GM21786 (cell line): ENCODE measurements at regions not wholly inside any gene's neighbourhood (a gene's known extent, or its start where the extent isn't known, plus 50 kb on each side); places are given as distances from the start of the nearest gene placed in this dataset.

ENCODE experiments used
- ATAC-seq: cut with Tn5 transposase; IDR thresholded peaks from one replicate; pipeline ENCODE4 v1.9.1; 2021; ENCODE audit not compliant: unreplicated experiment

GRCh38 chr15:39167164-39168058, 413.5 kb upstream of the THBS1 start:
- ATAC-seq = no peak

DNA sequence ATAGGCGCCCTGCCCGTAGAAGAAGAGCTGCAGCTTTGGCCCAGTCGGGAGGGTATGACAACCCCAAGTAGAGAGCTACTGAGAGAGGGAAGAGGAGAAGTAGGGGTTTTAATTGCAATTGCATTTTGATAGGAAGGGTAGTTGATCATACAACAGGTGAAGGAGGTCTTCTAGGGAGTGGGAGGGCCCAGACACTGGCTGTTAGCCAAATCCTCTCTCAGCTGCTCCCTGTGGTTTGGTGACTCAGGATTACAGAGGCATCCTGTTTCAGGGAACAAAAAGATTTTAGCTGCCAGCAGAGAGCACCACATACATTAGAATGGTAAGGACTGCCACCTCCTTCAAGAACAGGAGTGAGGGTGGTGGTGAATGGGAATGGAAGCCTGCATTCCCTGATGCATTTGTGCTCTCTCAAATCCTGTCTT, 408.9 kb upstream of the THBS1 start:
- no peak for ATAC-seq

DNA sequence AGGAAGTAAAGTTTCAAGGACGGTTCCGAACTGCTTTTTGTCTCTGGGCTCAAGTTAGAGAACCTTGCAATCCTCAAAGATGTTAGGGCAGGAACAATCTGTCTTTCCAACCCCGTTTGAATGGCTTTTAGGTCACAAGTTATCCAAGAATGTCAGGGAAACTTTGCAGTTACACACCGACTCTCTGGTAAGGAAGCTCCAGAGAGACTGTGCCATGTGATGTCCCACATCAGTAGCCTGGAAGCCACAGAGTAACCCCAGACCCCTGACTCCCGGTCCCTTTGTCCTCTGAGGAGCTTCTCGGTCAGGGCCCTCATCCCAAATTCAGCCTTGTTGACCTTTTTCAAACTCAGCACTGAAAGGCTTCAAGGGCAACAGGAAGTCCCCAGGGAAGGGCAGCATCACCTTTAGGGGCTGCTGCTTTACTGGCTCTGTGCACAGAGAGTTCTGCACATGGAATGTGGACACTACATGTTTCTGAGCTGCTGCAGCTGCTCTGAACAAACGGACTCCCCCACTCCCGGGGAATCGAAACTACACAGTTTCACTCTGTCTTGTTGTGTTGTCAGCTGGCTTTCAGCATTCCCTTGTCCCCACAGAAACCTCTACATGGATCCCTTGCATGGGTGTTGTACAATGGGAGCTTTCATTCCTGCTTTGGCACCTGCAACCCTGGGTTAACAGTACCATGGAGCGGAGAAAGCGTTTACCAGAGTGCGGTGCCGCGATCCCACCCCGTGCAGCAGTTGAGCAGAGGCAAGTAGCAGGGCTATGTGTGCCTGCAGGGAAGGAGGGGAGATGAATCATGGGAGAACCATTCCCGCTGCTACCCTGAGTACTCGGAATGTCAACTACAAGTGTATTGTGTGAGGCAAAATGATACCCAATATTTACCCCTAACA, 408.2 kb upstream of the THBS1 start:
- no peak for ATAC-seq

DNA sequence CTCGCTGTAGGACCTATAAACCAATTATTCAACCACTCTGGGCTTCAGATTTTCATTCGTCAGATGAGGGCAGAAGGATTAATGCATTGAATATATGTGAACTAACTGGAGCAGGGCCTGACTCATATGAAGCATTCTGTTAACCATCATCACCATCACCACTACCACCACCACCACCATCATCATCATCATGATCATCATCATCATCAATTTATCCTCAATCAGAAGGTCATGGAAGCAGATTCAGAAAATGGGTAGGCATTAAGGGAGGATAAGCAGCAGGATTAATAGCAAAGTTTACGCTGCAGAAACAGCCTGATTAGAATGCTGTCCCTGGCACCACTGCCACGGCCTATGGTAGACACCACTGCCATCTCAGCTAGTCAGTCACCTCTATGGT, 407.5 kb upstream of the THBS1 start:
- ATAC-seq = no peak

- ATAC-seq = peak; percentile 55
Measured at GRCh38 chr15:39174332-39174731, 406.5 kb upstream of the THBS1 start.

DNA sequence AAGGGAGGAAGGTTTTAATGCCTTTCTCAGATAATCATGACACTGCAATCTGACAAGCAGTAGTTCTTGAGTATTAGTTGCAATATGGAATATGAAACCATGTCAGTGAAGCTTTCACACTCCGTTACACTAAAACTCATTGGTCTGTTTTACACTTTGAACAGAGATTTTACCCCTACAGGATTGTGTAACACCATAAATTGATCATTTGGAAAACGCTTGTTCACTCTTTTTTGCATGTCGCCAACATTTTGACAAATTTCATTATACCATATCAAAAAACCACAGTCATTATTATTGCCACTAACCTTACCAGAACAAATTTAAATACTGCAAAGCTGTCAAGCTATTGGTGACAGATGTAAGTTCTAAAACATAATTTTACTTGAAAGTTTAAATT, 404.8 kb upstream of the THBS1 start:
- ATAC-seq = no peak

DNA sequence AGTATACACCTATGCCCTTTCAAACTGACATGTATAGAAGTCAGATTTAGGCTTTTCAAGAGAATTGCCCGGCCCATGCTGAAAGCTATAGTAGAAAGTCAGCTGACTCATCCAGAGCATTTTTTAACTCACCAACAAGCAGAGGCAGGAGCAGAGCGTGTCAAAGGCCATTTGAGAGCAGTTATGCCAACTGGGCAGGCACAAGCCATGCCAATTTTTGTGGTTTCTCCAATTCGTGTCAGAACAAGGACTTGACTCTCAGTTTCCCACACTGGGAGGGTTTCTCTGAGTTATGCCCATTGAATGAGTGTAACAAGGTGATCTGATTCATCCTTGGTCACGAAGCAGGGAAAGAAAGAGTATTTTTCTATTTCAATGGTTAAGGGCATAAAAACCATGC, 403.3 kb upstream of the THBS1 start:
- ATAC-seq = no peak

- ATAC-seq = no peak
Measured at GRCh38 chr15:39180030-39180429, 400.8 kb upstream of the THBS1 start.

DNA sequence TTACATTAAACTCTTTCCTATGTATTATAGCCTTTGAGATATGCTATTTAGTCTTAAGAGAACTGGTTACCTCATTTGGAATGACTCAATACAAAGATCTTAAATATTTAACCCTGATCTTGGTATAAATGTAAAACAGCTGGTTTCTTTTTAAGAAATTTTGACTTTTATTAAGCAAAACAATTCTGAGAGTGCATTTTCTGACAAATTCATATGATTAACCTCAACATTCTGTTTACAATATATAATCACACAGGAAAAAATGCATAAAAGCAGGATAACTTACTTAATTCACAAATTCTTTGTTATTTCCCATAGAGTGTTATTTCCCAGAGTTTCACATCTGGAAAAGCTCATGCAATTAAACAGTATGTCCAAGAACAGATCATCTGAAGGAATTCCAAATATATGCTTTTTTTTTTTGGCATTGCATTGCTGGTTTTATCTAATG, 400.4 kb upstream of the THBS1 start:
- no peak for ATAC-seq

GRCh38 chr15:39181056-39181747, 399.7 kb upstream of the THBS1 start:
- no peak for ATAC-seq

GRCh38 chr15:39181940-39182339, 398.9 kb upstream of the THBS1 start:
- no peak for ATAC-seq

GRCh38 chr15:39183164-39183881, 397.6 kb upstream of the THBS1 start:
- ATAC-seq = no peak

DNA sequence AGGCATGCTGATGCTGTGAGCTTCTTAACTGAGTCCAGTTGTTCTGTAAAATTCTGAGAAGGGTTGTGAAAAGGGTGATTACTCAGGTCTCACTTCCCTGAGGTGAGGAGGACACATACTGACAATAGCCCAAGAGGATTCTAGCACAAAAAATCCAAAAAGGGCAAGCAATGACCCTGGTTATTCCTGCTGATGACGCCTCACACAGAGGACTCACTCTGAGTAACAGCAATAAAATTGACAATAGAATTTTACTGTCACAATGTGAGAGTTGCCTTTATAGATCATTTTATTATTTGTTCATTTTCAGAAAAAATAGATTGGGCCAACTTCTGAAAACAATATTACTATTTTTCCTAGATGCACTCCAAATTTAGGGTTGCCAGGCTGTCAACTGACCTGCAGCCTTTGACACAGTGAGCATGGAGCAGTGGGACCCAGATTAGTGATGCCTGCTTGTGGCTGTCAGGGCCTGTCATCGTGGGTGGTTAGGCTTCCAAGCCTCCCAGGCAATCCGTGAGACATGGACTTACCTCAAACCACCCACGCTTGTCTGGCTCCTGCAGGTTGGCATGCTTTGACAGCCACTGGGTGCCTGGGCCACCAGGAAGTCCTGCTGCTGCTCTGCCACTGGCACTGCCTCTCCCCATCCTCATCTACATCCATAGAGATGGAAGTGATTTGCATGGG, 396.0 kb upstream of the THBS1 start:
- no peak for ATAC-seq

GRCh38 chr15:39188314-39188713, 392.6 kb upstream of the THBS1 start:
- no peak for ATAC-seq

GRCh38 chr15:39188930-39189329, 391.9 kb upstream of the THBS1 start:
- no peak for ATAC-seq

DNA sequence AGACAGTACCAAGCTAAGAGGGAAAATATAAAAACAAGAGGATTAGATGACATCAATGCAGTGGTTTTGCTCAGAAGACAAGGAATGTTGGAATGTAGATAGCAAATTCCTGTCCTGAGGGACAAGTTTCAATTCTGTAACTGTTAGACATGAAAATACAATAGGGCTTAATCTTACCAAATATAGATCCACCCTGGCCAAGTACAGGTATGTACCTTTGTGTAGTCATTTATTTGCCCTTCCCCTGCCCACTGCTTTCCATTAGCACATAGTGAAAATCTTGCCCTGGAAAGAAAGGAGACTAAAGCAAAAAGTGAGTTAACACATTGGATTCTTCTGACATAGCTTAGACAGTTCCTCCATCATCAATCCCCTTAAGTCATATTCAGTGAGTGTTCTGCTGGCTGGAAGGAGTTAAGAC, 389.0 kb upstream of the THBS1 start:
- ATAC-seq = no peak

DNA sequence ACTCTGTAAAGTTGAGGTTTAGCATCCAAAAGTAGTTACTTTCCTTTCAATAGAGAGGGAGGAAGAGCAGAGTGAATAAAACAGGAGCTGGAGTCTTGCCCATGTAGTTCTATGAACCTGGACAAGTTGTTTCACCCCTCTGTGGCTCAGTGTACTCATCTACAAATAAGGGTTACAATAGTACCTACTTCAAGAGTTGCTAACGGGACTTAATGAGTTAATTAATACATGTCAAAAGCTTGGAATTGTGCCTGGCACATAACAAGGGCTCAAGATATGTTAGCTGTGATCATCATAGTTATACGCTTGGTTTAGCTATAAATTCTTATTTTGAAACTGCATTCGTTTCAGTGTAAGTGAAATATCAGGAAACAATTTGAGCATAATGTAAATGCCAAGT, 388.5 kb upstream of the THBS1 start:
- ATAC-seq = no peak

DNA sequence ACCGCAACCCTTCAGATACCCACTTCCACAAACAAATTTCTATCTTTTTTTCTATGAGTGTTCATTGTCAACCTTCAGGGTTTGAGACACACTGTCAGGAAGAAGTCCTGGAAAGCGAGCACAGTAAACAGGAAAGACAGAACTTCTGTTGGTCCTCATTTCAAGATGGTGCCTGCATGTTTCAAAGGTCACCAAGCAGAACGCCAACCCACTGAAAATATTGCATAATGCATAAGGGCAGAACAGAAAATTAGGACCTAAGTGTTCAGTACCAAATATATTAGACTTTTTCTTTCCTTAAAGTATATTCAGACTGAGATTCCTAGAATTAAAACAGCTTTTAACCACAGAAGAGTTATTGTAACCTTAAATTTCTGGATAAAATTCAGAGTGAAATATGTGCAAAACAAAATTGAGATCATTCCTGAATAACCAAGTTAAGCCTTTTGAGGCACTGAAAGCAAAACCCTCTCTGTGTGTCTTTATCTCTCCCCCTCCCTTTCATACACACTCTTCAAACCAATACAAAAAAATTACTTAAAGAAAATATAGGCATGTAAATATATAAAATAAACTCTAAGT, 387.8 kb upstream of the THBS1 start:
- no peak for ATAC-seq

DNA sequence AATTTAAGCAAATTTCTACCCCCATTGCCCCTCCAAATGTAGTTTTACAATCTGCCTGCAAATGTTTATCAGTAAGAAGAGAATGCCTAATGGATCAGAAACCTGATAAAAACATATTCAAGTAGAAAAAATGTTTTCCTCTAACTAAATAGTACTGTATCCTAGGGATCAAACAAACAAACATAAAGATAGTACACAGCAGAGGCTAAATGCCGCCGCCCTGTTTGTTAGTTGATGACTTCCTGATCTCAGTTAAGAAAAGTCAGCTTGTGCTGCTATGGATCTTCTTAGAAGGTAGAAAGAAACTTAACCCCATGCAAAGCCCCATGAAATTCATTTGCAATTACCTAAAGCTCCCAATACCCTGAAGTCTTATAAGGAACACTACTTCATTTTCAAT, 387.3 kb upstream of the THBS1 start:
- no peak for ATAC-seq
